ENCODE measurements at regions not wholly inside any gene's neighbourhood (a gene's known extent, or its start where the extent isn't known, plus 50 kb on each side); places are given as distances from the start of the nearest gene placed in this dataset.
A peak's percentile ranks its signal among the peaks of the same experiment; 100 is the strongest.

DNA sequence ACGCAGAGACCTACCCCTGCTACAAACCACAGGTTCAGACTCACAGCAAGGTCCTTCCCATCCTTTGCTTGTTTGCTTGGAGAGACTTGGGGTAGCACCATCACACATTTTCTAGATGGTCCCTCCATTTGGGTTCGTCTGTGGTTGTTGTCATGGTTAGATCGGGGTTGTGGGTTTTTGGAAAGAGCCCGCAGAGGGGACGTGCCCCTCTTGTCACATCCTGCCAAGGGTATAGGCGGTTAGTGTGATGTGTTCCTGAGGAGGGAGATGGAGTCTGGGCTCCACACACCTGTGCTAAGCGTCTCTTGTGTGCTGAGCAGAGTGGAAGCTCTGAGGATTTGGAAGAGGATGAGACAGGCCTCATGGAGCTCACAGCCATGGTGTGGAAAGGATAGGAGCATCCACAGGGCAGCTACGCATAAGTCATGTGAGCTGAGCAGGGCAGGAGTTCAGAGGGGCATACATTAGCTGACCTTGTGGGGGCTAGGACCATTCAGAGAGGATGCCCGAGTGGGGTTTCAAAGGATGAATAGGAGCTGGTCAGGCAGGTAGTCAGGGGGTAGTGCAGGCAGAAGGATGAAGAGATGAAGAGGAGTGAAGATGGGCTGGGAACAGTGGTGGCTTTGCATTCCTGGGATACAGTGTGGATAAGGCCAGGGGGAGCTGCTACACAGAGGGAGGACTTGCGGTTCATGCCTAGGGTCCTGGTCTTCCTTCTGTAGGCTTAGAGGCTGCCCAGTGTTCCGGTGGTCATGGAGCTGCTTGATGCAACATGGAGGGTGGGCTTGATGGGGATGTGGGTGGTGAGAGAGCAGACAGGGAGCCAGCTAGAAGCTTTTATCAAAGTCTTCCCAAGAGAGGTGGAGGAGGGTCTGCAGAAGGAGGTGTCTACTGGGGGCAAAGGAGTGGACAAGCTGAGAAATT lies 62.9 kb downstream of the ACKR3 start:
- intact Hi-C loops (cut with DNase I; ENCODE audit: low total_unique reads) = no loop called here

DNA sequence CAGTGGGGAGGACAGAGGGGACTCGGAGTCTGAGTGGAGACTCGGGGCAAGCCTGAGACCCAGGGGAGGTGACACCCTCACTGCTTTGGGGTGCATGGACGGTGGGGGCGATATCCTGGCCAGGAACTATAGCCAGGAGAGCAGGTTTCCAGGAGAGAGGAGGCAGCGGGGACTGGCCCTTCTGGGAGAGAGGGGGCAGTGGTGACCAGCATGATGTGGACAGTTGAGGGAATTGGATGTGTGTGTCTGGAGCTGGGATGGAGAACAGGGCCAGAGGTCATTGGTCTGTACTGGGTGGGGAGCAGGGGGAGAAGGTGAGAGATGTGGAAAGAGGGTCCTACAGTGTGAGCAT lies 63.6 kb downstream of the ACKR3 start:
- TF ChIP-seq POLR2A (IDR thresholded peaks at IDR 0.05) (no peak), CTCF (IDR thresholded peaks at IDR 0.05) (no peak)
- no peak overlapping the region for H3K4me3 ChIP-seq (ENCODE audit: low read depth, poor library complexity, severe bottlenecking)
- intact Hi-C loops (cut with DNase I; ENCODE audit: low total_unique reads) = no loop called here
- DNase-seq (ENCODE audit: low spot score in 2 of 2) = peak in 1 of 2 donors; percentile 68
- 84 to 89% methylated on average over 5 of the region's 5 CpGs for WGBS, 2 donors

More for the DNA sequence above, 62.9 kb downstream of the ACKR3 start:
- no peak for TF ChIP-seq POLR2A (IDR thresholded peaks at IDR 0.05)
- TF ChIP-seq CTCF (IDR thresholded peaks at IDR 0.05) = no peak
- 92 to 96% methylated on average over 11 of the region's 11 CpGs for WGBS, 2 donors
- no peak overlapping the region for H3K4me3 ChIP-seq (ENCODE audit: low read depth, poor library complexity, severe bottlenecking)
- DNase-seq (ENCODE audit: low spot score in 2 of 2) = peak in 1 of 2 donors; percentile 48

DNA sequence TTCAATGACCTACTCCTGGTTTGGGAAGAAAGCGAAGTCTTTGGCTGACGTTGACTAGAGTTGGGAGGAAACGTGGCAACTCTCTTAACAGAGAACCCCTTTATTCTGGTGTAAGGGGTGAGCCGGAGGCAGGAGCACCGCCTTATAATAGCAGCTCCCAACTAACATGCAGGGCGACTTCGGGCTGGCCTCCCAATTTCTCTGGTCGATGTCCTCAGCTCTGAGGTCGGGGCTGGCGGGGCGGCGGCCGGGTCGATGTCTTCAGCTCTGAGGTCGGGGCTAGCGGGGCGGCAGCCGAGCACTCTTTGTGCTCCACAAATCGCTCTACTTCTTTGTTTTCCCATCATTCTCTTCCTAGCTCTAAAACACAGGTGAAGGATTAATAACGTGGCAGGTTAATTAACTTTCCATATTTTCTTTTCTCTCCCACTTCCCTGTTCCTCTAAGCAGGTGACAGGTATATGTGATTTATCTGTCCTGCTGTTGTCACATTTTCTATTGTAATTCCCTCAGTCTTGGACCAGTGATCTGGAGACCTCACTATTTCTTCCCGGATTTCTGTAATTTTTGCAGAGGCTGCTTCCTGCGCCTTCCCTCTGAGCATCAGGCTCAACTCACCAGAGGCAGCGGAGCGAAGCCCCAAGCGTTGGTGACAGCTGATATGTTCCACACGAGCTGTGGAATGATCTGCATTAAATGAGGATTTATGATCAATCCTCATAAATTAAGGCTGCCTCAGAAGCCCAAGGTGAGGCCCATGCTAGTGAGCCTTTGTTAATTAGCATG lies 64.3 kb downstream of the ACKR3 start:
- DNase-seq (ENCODE audit: low spot score in 2 of 2) = peak in 1 of 2 donors; percentile 70
- intact Hi-C loops (cut with DNase I; ENCODE audit: low total_unique reads) = no loop called here
- WGBS, 2 donors = 88 to 93% methylated on average over 26 of the region's 26 CpGs
- H3K4me3 ChIP-seq (ENCODE audit: low read depth, poor library complexity, severe bottlenecking) = no peak overlapping the region
- TF ChIP-seq POLR2A (IDR thresholded peaks at IDR 0.05) (no peak), CTCF (IDR thresholded peaks at IDR 0.05) (no peak)

GRCh38 chr2:236636261-236636660 lies 66.6 kb downstream of the ACKR3 start:
- TF ChIP-seq CTCF (IDR thresholded peaks at IDR 0.05) (no peak), POLR2A (IDR thresholded peaks at IDR 0.05) (no peak)
- 95 to 96% methylated on average over 7 of the region's 7 CpGs for WGBS, 2 donors
- no peak overlapping the region for H3K4me3 ChIP-seq (ENCODE audit: low read depth, poor library complexity, severe bottlenecking)
- intact Hi-C loops (cut with DNase I; ENCODE audit: low total_unique reads) = no loop called here
- DNase-seq (ENCODE audit: low spot score in 2 of 2) = peak in 1 of 2 donors; percentile 80

GRCh38 chr2:236636714-236637470 lies 67.3 kb downstream of the ACKR3 start:
- TF ChIP-seq CTCF (IDR thresholded peaks at IDR 0.05) (no peak), POLR2A (IDR thresholded peaks at IDR 0.05) (no peak)
- peak in 1 of 2 donors; percentile 65 for DNase-seq (ENCODE audit: low spot score in 2 of 2)
- WGBS, 2 donors = 89 to 94% methylated on average over 18 of the region's 18 CpGs
- intact Hi-C loops (cut with DNase I; ENCODE audit: low total_unique reads) = no loop called here
- H3K4me3 ChIP-seq (ENCODE audit: low read depth, poor library complexity, severe bottlenecking) = no peak overlapping the region
